IPS DF 19.7 (cell line): ENCODE measurements at regions not wholly inside any gene's neighbourhood (a gene's known extent, or its start where the extent isn't known, plus 50 kb on each side); places are given as distances from the start of the nearest gene placed in this dataset.

Source experiments
- DNase-seq: peaks from one replicate; pipeline ENCODE4 v3.0.0-alpha.2; 2013; ENCODE audit warnings: low read depth, low spot score

DNA sequence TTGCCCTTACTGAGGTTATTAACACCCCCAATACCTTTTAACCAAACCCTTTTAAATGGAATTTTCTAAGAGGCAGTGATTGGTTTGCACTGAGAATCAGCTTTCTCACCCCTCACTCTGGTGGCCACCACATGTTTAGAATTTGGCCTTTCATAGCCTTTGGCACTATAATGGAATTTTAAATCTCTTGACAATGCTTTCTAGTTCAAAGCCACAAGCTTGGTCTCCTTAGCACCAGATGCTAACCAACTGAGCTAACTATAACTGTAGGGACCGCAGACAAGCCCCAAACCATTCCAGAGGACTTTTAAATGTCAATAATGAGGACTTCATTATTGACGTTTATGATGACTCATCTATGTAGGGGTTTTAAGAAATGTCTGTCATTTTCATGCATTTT is 238.7 kb upstream of the SNX7 start:
- DNase-seq, result no peak

DNA sequence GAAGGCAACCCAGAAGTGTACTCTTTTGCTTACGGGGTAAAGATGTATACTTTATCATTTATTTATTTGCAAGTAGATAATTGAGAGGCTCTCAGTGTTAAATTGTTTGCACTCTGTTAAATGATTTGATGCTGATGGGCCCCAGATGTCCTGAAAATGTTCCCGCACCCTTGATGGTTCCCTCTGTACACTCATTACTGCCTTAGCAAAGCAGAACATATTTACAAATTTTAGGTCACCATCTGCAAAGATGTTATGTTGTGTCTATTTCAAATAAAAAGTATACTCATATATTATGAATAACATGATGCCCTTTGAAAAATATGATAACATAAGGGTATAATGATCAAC is 240.5 kb upstream of the SNX7 start:
- no peak for DNase-seq

DNA sequence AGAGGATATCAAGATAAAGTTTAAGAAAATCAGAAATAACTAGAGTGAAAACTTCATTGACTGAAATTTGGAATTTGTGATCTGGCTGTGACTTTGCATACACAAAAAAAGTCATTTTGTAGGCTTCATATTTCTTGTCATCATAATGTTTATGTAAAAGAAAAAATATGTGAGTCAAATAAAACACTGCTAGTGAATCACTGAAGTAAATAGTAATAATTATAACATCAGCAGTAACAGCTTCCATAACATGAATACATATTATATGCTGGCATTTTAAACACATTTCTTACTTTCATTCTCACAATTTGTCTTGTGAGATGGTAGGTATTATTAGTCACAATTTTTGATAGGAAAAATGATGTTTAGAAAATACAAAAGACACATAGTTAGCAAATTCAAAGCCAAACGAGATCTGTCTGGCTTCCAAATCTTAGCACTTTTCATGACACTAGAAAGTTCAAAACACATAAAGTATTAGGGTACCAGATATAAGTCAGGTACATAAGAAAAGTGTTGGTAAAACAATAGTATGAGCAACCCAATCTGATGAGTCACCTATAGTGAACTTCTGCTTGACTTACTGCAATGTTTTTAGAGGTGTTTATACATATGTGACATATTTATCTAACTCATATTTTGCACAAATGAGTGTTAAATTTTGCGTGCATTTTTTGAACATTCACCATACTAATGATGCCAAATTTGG is 241.0 kb upstream of the SNX7 start:
- no peak for DNase-seq

DNA sequence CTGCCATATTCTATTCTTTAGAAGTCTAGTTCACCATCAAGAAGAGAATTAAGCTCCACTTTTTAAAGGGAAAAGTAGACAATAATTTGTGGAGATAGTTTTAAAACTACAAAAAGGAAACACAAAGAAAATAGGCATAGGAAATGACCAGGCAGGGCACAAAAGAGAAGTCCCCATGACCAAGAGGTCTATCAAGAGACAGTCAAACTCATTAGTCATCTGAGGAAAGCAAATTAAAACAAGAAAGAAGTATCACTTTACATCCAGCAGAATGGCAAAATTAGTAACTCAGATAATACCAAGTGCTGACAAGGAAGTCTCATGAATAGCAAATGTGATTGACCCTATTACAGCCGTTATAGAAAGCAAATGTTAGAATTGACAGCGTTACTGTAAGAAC is 243.7 kb upstream of the SNX7 start:
- no peak for DNase-seq

DNA sequence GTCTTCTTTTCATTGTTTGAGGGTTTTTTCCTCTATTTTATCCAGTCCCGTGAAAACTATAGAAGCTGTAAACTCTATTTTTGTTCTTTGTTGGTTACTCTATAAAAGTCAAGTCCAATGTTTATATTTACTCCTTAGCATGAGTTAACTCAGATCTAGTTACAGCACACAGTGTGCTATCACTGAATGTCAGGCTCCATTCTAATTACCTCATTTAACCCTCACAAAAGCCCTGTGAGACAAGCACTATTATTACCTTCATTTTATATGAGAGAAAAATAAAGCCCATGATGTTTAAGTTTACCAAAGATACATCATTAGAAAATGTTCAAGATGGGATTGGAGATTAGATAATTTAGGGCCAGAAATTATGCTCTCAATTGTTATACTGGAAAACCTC is 251.4 kb upstream of the SNX7 start:
- DNase-seq, result no peak

DNA sequence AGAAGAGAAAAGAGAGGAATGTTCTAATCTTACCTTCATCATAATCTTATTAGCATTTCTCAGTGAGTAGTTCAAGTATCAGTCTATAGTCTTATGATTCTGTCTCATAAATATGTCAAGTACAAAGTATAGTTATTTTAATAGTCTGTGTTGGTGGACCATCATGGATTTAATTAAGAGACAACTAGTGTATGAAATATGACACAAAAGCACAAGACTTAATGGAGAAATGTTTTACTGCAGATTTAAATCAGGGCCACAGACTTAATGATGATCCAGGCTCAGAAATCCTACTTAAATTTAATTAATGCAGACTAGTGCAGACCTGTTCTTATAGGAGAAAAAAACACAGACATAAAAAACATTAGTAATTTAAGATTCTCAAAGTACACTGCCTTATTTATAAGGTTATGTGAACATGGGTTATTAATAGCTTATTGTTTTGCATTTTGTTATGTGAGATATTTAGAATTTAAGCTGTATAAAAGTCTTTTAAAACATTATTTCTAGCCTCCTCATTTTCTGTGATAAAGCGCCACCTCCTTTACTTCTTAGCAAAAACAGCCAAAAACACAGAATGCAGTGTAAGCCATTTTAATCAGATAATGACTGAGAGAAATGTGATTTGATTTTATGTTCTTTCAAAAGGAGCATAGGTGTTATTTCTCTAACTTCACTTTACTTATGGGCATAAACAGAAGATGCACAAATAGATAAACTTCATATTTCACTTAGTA is 255.0 kb upstream of the SNX7 start:
- no peak for DNase-seq

DNA sequence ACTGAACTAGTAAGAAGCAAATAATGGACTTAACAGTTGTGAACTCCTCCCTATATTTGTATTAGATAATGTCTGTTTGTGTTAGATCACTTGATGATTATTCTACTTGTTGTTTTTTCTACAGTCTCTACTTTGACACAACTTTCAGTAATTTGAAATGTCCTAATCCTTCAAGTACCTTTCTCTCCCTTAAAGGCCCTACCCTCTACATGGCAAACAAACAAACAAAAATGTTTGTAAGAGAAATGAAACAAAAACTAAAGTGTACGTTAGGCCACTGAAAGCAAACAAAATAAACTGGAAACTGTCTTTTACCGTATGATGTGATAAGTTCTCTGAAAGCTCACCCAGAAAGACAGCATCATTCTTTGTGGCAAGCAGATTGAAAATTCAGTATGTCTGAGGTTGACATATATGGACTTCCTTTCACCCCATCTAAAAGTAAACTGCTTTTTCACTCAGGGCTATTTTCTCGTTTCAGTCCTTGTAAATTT is 255.9 kb upstream of the SNX7 start:
- DNase-seq, result no peak

DNA sequence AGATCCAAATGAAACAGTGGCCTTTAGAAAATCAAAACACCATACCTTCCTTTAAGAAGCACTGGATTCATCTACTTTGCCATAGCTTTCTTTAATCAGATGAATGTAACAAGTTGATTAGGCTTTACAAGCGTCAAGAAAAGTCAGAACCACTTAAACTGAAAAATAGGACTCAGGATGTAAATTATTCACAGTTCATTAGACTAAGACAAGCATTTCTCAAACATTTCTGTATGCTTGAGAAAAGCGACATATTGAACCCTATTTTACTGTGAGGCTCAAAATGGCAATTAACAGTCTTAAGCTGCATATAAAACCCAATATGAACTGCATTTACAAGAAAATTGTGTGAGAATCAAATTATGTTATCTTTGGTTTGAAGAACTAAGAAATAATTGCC is 256.7 kb upstream of the SNX7 start:
- DNase-seq, result no peak

DNA sequence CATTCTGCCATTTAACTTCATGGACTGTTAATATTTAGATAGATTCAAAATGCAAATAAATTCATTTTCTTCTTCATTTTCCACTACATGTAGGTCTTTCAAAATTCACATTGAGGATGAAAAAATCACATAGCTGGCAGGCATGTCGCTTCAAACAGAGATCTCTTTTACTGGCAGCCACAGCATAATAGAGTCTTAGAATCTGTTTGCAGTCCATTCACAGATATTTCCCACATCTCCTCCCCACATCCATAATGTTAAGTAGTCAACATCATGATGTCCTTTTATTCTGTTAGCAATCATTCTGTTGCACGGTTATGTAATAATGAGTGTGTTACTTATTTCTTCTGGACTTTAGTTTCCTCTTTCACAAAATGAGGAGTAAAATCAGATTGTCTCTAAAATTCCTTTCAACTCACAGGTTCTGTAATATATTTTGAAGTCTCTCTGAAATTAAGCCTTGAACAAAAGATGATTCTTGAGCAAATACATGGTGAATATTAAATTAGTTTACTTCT is 257.5 kb upstream of the SNX7 start:
- no peak for DNase-seq

DNA sequence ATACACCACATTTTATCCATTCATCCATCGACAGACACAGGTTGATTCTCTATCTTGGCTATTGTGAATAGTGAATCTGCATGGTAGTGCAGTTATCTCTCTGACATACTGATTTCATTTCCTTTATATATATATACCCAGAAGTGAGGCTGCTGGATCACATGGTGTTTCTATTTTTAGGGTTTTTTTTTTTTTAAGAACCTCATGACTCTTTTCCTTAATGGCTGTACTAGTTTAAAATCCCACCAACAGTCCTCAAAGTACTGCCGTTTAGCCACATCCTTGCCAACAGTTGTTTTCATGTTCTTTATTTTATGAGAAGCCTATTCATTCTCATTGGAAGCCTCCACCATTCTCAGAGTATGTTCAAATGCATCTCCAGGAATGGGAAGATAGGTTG is 258.7 kb upstream of the SNX7 start:
- no peak for DNase-seq

DNA sequence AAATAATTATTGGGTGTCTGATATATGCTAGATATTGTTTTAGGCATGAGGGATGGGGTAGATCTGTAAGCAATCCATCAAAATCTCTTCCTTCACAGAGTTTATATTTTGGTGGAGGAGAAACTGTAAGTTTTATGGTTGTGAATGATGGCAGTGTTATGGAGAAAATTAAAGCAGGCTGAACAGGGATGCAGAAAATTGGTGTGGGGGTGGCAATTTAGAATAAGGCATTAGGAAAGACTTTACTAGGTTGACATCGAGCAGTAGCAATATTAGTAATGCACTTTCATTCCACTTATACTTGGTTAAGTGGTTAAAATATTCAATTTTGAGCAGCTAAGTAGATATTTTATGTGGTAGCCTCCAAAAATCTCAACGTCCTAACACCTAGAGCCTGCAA is 261.1 kb upstream of the SNX7 start:
- DNase-seq, result no peak

DNA sequence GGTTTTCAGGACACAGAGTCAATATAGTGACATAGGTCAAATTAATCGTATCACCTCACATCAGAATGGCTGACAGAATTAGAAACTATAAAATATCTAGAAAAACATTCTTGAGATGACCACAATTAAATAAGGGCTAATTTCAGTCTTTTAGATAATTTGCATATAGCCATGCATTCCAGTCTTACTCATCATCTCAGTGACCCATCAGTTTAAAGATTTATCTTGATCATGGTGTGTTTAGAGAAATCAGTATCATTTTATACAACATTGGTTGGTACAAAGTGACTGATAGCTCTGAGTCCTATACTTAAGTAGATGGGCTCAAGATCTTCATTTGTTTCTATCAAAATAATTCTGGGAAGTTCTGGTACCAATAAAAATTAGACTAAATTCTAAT is 262.3 kb upstream of the SNX7 start:
- no peak for DNase-seq

DNA sequence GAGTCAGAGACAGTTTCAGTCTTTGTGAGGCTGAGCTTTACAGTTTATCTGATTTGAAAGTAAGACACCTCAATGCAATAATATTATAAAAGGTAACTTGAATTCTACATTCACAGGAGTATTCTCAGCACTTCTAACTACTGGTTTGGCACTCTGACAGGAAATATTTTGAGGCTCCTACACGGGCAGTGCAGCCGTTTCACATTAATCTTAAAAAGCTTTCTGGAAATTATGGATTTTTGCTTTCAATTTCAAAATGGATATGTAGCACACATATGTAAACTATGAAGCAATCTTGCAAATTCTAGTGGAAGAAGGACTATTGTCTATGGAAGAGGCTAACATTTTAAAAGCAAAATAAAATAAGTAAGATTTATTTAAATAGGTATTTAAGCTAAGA is 262.9 kb upstream of the SNX7 start:
- DNase-seq, result no peak

DNA sequence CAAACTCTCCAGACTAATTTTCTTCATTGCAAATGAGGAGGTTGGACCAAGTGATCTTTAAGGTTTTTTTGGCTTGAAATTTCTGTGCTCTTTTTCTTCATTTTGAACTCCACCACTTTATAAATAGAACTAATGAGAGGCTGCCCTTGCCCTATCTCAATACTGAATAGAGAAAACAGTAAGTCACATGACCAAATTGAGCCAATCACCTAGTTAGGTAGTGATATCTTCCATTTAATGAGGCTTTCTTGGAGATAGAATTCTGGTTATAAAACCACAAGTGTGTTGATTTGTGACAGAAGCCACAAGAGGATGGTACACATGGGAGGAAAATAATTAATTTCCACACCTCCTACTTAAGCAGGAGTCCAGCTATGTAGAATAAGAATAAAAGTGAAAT is 263.4 kb upstream of the SNX7 start:
- no peak for DNase-seq

DNA sequence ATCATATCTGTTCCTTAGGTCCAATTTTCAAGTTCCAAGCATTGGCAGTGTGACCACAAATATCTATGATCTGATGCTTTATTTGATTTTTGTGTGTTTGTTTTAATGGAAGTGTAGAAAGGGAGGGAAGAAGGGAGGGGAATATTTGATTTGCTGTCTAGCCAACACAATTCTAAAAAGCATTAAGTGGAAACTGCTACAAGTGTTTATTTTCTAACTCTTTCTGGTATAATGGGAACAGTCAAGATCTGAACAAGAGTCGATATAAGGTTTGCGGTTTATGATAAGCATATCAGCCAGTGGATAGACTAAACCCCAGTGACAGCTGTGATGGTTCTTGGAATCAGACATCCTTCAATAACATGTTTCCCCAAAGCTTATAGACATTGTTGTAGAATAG is 267.8 kb upstream of the SNX7 start:
- DNase-seq, result no peak

DNA sequence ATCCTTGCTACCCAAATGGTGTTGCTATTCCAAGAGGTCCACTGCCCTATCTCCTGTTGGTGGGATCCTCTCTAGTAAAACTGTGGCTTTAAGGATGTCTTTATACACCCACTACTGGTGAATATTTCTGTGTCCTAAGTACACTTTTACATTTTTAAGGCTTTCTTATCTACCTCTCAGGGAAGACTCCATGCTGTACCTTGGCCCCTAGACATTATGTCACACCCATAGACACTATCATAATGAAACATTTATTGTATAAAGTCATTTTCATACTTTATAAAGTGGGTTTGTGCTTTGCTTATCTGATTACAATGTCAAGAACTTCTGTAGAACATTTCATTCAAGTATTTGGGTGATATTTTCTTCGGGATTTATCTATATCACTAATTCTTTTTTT is 270.3 kb upstream of the SNX7 start:
- no peak for DNase-seq

DNA sequence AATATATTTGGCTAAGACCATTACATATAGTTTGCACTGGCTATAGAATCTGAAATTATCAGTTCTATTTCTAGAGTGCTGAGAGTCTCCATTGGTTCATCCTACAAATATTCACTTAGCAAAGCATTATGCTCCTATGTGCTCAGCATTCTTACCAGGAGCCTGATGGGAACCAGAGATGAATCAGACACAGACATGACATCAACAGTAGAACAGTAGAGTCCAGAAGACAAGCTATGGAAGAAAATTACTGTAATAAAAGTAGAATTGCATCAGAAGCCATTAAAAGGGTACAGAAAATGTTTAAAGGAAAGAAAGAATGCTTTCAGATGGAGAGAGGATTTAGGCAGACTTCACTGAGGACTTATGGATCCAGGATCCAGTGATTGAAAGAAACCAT is 271.7 kb upstream of the SNX7 start:
- DNase-seq, result no peak

DNA sequence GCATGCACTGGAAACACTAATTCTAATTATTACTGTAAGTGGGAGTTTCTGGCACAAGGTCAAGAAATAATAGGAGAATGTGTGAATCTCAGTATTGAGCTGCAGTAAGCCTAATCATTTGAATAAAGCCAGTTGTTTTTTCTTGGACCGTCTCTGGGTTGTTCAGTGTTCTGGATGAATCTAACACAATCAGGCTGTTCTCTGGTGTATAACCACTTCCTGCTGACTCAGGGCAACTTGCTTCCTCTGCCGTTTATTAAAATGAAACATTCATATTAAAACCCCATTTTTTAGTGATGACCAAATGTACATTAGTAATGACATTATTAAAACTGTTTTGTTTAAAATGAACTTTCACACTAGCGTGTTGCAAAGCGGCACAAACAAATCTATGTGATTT is 273.1 kb upstream of the SNX7 start:
- no peak for DNase-seq

DNA sequence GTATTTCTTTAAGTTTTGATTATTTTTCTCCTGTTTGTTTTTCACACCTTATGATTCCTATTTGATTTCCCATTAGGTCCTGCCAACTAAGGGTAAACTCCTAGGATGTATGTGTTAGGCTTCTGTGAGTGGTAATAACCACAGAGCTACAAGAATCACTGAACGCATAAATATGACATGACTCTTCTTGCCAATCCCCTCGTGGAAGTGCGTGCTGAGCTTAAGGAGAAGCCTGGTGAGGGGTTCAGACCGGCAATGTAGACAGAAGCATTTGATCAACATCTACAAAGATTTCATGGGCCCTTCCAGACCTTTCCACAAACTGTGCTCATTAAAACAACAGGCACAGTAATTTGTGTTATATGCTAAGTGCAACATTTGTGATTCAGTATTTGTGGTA is 273.8 kb upstream of the SNX7 start:
- no peak for DNase-seq

DNA sequence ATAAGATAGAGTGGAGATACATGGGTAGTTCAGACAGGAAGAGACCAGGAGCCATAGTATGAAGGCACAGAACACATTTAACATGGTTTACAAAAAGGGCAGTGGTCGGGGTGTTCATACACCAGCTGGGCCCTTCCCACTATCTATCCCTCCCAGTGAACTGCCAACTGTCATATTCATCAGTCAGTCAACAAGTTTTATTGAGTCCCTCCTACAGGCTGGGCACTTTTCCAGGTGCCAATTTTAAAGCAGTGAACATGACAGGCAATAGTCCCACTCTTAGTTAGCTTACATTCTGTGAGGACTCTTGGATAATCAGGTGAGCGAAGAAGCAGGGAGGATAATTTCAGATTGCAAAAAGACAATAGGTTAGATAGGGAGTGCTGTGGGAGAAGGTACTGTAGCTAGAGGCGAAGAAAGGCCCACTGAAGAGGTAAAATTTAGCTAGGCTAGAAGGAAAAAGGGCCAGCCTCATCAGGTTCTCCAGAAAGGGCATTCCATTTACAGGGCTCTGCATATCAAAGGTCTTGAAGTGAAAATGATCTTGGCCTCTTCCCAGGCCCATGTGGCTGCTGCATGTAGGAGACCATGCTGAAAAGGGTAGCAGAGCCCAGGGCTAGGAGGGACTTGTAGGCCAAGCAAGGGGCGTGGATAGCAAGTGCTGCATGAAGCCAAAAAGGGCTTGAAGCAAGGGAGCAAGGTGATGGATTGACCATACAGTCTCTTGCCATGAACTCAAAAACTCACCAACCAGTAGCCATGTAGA is 274.7 kb upstream of the SNX7 start:
- DNase-seq, result no peak

DNA sequence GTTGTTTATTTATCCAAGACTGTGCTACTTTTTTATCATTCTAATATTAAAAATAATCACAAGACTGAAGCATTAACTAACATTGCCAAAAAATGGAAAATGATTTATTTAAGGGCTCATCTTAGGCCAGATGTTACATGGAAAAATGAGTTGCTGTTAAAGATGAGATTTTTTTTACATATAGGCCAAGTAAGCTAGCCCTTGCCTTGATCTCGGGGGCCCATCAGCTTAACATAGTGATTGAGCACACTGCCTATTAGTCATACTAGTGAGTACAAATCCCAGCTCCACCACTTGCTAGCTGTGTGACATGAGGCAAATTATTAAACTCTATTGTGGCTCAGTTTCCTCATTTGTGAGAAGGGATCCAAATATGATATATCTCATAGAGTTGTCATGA is 275.9 kb upstream of the SNX7 start:
- DNase-seq, result no peak

DNA sequence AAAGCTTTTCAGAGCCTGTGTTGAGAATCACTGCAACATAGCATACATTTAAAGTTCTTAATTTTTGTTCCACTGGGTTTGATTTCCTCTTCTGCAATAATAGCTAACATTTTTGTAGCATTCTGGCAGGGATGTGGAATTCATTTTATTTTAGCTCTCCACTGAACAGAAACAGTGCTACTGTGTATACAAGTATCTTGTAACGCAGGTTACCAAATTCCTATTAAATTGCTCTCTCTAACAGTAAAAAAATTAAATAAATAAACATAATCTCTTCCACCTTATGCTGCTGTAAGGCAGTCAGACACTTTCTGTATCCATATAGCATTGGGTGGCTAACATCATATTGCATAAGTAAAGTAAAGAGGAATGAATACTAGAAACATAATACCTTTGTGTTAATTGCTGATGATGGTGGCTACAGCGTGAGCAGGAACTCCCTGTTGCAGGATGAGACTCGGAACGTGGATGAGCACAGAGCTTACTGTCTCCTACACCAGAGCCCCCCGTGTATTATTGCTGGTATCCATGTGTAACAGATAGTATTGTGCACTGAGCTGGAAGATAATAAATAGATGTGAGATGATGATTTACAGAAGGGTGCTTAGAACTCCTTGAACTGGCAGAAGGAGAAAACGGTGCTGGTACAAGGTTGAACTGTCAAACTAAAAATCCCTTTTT is 276.9 kb upstream of the SNX7 start:
- DNase-seq, result no peak
